NCI-H146 (cell line): ENCODE measurements at regions not wholly inside any gene's neighbourhood (a gene's known extent, or its start where the extent isn't known, plus 50 kb on each side); places are given as distances from the start of the nearest gene placed in this dataset.

ENCODE experiments used
- DNase-seq: peaks from one replicate; lab custom pipeline; 2025; lab: John Stamatoyannopoulos, UW

DNA sequence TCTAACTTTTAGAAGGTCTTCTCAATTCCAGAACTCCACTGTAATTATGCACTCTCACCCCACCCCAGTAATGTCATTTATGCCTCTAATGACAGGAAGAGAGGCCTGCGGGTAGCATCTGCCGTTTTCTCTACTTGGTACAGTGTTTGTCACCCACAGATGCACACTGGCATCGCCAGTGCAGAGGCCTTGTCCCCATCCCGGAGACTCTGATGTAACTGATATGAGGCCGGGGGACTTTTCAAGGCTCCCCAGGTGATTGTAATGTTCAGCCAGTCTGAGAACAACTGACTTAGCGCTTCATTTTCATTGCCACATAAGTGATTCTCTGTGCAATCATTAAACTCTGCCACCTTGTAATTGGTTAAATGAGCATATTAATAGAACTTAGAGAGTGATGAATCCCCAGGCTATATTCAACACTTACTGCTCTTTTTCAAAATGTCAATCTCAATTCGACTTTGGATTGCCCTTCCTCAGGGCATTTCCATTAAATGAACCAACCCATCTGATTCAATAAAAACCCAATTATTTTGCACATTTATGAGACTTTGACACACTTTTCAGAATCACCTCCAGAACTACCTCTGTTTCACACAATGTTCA, 113.2 kb downstream of the HERPUD2 start:
- DNase-seq = no peak

GRCh38 chr7:35576031-35576573, 118.8 kb downstream of the HERPUD2 start:
- DNase-seq = no peak

DNA sequence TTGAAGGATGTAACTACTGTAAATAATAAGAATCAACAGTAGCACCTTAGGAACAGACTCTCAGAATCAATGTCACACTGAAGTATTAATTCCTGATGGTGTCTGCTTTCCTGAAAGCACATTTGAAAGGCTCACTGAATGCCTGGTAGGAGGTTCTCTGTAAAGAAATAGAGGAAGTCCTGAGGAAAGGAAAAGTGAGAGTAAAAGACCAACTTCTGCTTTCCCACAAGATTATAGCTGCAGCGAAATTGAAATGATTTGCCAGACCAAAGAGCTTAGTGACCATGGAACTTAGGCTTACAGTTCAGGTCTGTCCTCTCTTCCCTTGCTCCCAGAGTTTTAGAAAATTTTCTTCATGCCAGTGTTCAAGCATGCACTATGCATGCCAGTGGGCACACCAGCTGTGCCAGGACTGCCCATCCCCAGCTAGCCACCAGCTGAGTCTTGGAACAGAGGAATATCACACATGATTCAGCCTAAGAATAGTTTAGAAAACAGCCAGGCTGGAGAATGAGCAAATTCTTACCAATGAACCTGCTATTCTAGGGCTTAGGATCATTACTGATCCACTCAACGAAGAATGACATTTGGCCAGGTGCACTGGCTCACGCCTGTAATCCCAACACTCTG, 123.2 kb downstream of the HERPUD2 start:
- DNase-seq = no peak

- DNase-seq = no peak
These were observed 124.0 kb downstream of the HERPUD2 start for GRCh38 chr7:35570937-35571336.

DNA sequence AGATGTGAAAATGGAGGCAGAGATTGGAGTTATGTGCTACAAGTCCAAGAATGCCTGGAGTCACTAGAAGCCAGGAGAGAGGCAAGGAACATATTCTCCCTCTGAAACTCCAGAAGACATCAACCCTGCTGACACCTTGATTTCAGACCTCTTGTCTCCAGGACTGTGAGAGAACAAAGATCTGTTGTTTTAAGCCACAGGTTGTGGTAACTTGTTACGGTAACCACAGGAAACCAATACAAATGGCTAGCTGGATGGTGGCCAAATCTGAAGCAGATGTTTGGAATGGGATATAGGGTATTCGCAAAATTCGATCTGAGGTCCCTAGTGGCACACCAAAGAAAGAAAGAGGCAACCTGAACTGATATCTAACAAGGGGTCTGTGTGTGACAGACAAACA, 129.0 kb downstream of the HERPUD2 start:
- DNase-seq = peak; percentile 52

DNA sequence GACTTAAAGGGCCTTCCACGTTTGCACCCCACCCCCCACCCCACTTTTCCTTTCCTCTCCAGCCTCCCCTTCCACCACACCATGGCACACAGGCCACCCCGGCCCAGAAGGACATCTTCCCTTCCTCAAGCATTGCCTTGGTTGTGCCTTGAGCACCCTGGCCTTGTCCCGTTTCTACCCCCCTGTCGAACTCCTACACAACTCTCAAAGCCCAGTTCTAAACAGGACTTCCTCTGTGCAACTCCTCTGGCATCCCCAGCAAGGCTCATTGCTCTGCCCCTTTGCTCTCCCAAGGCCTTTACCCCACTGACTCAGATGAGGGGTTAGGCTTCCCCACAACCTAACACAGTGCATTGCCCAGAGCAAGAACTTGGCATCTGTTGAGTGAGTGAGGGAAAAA, 136.1 kb downstream of the HERPUD2 start:
- no peak for DNase-seq

- DNase-seq = peak; percentile 11
These were observed 138.1 kb downstream of the HERPUD2 start for GRCh38 chr7:35556515-35557471.

- DNase-seq = no peak
These were observed 139.0 kb downstream of the HERPUD2 start for GRCh38 chr7:35555934-35556333.

DNA sequence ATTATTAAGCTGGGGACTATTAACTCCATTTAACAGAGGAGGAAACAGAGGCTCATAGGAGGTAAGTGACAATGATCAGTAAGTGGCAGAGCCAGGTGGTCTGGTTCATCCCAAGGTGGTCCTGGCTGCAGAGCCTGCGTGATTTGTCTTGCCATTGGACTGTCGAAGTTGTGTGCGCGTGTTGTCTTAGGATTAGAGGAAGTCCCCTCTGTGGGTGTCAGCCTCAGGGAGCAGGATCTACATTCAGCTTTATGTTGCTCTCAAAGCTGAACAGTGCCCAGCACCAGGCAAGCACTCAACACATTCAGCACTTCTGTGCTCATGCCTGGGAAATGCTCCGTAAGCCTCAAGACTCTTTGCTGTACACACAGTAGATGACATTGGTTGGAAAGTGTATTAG, 139.5 kb downstream of the HERPUD2 start:
- no peak for DNase-seq

DNA sequence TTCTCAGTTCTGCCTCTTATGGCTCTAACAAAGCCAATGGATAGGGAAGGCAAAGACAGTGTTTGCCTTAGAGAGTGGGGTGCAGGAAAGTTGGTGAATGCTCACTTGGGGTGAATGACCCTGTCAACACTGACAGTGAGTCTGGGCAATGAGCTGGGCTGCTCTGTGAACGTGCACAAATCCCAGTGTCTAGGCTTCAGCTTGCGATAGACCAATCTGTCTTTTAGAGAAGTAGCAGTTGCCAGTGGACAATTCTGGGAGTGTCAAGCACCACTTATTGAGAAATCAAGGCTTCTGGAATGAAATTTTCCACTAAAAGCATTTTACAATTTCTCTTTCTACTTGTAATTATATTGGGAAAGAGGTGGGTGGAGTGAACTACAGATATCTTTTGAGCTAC, 141.4 kb downstream of the HERPUD2 start:
- DNase-seq = no peak

GRCh38 chr7:35552691-35553090, 142.2 kb downstream of the HERPUD2 start:
- no peak for DNase-seq

GRCh38 chr7:35551321-35552081, 143.4 kb downstream of the HERPUD2 start:
- no peak for DNase-seq

DNA sequence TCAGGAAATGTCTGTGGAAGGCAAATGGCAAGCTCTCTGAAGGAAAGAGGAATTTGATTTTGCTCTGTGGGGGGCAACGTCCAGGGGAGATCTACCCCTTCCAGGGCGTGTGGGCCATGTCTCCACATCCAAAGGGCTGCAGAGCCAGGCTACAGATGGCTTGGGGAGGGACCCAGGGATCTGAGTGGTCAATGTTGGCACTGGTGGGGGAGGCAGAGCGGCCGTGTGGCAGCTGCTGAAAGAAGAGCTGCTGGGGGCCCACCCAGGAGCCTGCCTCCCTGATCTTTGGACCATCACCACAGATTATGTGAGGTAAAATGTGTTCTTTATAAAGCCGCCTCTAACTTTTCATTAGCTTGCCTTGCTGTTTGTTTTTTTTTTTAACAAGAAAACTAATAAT, 144.1 kb downstream of the HERPUD2 start:
- DNase-seq = no peak

- DNase-seq = no peak
These were observed 145.2 kb downstream of the HERPUD2 start for GRCh38 chr7:35549781-35550180.

DNA sequence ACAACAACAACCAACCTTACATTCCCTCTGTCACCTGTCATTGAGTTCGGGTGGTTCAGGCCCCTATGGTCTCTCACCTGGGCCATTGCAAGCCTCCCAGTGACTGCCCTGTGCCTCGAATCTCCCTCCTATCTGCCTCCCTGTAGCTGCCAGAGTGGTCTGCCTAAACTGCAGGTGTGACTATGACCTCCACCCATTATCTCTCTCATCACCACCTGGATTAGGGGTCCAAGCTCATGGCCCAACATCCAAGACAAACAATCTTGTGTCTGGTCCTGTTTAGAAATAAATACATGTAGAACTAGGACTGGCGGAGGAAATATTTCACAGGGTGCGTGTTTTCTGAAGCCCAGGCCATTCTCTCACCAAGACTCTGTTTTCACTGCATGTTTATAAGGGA, 146.6 kb downstream of the HERPUD2 start:
- no peak for DNase-seq

DNA sequence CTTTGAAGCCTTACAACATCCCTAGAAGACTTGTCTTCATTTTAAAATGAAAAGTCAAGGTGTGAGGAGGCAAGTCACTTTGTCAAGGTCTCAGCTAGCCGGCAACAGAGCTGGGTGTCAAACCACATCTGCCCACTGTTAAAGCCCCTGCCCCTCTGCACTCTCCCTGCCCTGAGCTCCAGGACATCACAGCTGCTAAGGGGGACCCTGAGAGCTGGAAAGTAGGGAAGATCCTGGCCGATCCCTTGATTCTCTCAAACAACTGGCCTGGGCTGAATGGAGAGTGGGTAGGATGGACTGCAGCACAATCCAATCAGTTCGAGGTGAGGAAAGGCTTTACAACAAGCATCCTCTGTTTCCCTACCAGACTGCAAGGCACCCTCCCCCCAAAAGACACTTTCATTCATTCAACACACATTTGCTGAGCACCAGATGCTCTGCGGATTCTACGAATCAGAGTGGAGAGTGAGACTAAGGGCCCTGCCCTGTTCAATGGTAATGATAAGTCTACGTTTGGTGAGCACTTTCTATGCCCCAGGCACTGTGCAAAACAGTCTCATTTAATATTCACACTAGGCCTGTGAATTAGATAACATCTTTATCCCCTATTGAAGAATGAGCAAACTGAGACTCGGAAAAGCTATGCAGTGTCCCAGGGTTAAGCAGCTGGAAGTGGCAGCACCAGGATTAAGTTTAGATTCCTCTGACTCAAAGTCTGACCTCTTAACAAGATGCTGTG, 148.1 kb downstream of the HERPUD2 start:
- no peak for DNase-seq

GRCh38 chr7:35545831-35546230, 149.1 kb downstream of the HERPUD2 start:
- DNase-seq = no peak

GRCh38 chr7:35544028-35544742, 150.8 kb downstream of the HERPUD2 start:
- DNase-seq = peak; percentile 44

- DNase-seq = peak; percentile 80
These were observed 157.6 kb downstream of the HERPUD2 start for GRCh38 chr7:35537067-35538023.
